A673 (cell line): ENCODE measurements at regions not wholly inside any gene's neighbourhood (a gene's known extent, or its start where the extent isn't known, plus 50 kb on each side); places are given as distances from the start of the nearest gene placed in this dataset.

Experiments used
- BruUV-seq: library from RNA; stranded (reverse); fragments of 400-500 nt; replicated peaks from 2 replicates; lab custom pipeline; 2021; lab: Mats Ljungman, UMichigan
- CTCF ChIA-PET: fragments of 300-600 bp; sonication (Branson Sonifier 250); formaldehyde crosslinking; loops from one replicate; lab custom pipeline; 2022; ENCODE audit warnings: antibody characterized with exemption; lab: Charles Lee
- POLR2A ChIA-PET: fragments of 300-600 bp; sonication (Branson Sonifier 250); formaldehyde crosslinking; loops from one replicate; lab custom pipeline; 2022; ENCODE audit warnings: antibody characterized with exemption; ENCODE audit not compliant: low non-redundant PET; lab: Charles Lee
- DNase-seq: peaks from one replicate; pipeline ENCODE4 v3.0.0-alpha.2; 2015; ENCODE audit warnings: low spot score
- H3K27ac ChIP-seq: fragments of 200-600 bp; sonication (generic); 2 replicates; pipeline ENCODE4 v1.5.1; 2016; ENCODE audit warnings: mixed run types, low read depth, mild to moderate bottlenecking, mixed read lengths, antibody characterized with exemption, low read length; ENCODE audit not compliant: poor library complexity, severe bottlenecking
- H3K27me3 ChIP-seq: fragments of 200-600 bp; sonication (generic); replicated peaks from 2 replicates; pipeline ENCODE4 v1.6.1; 2017; ENCODE audit warnings: mixed run types, low read depth, mild to moderate bottlenecking, mixed read lengths, antibody characterized with exemption, low read length; ENCODE audit not compliant: insufficient read depth, poor library complexity
- H3K36me3 ChIP-seq: fragments of 200-600 bp; sonication (generic); 2 replicates; pipeline ENCODE4 v1.6.1; 2016; ENCODE audit warnings: mixed run types, mild to moderate bottlenecking, mixed read lengths, antibody characterized with exemption, low read length; ENCODE audit not compliant: insufficient read depth, poor library complexity, severe bottlenecking
- H3K4me1 ChIP-seq: fragments of 200-600 bp; sonication (generic); 2 replicates; pipeline ENCODE4 v1.6.1; 2017; ENCODE audit warnings: mixed run types, mild to moderate bottlenecking, mixed read lengths, antibody characterized with exemption, low read length; ENCODE audit not compliant: insufficient read depth, poor library complexity, severe bottlenecking
- H3K4me3 ChIP-seq: fragments of 200-600 bp; sonication (generic); 2 replicates; pipeline ENCODE4 v1.5.1; 2016; ENCODE audit warnings: low read depth, mixed run types, mild to moderate bottlenecking, mixed read lengths, low read length; ENCODE audit not compliant: poor library complexity, severe bottlenecking
- H3K9me3 ChIP-seq: fragments of 200-600 bp; sonication (generic); 2 replicates; pipeline ENCODE4 v1.6.1; 2016; ENCODE audit warnings: mixed run types, low read depth, mild to moderate bottlenecking, mixed read lengths, antibody characterized with exemption, low read length; ENCODE audit not compliant: poor library complexity, severe bottlenecking
- EZH2 ChIP-seq: fragments of 200-600 bp; sonication (generic); IDR thresholded peaks from 2 replicates; pipeline ENCODE4 v1.6.1; 2017; ENCODE audit warnings: borderline replicate concordance, low read depth, mild to moderate bottlenecking, mixed read lengths, antibody characterized with exemption, low read length; ENCODE audit not compliant: poor library complexity, severe bottlenecking
- intact Hi-C: fragments of 100-400 bp; cut with micrococcal nuclease; formaldehyde crosslinking; loops from one replicate; pipeline ENCODE4 v1.10.0; 2022; ENCODE audit not compliant: unreplicated experiment
- TF ChIP-seq, protein P1 (sequence below): fragments of 300-800, 200-600 bp; sonication (generic); conservative IDR thresholded peaks from 2 replicates; pipeline ENCODE4 v1.5.1; 2017; ENCODE audit warnings: low read depth, mild to moderate bottlenecking, antibody characterized with exemption, low read length, moderate library complexity, mixed read lengths

GRCh38 chr1:37102656-37103382 lies 68.5 kb upstream of the GRIK3 start:
- no peaks in the 10 kb centered on the region for H3K9me3 ChIP-seq
- H3K4me3 ChIP-seq, result no peak overlapping the region
- TF ChIP-seq, protein P1, sequence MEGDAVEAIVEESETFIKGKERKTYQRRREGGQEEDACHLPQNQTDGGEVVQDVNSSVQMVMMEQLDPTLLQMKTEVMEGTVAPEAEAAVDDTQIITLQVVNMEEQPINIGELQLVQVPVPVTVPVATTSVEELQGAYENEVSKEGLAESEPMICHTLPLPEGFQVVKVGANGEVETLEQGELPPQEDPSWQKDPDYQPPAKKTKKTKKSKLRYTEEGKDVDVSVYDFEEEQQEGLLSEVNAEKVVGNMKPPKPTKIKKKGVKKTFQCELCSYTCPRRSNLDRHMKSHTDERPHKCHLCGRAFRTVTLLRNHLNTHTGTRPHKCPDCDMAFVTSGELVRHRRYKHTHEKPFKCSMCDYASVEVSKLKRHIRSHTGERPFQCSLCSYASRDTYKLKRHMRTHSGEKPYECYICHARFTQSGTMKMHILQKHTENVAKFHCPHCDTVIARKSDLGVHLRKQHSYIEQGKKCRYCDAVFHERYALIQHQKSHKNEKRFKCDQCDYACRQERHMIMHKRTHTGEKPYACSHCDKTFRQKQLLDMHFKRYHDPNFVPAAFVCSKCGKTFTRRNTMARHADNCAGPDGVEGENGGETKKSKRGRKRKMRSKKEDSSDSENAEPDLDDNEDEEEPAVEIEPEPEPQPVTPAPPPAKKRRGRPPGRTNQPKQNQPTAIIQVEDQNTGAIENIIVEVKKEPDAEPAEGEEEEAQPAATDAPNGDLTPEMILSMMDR, result no peak
- TF ChIP-seq EZH2, result no peak
- H3K4me1 ChIP-seq, result no peaks in the 10 kb centered on the region
- BruUV-seq, result no TSS peak
- ChIA-PET POLR2A (no interaction called here), CTCF (no interaction called here)
- no peak overlapping the region for H3K27ac ChIP-seq
- H3K36me3 ChIP-seq, result no peaks in the 10 kb centered on the region
- H3K27me3 ChIP-seq, result peaks cover 7% of the 10 kb centered on the region
- no peak for DNase-seq
- intact Hi-C loops, result no loop called here

GRCh38 chr1:37105911-37106310 lies 71.6 kb upstream of the GRIK3 start:
- no peak for TF ChIP-seq EZH2
- TF ChIP-seq, protein P1, result no peak
- no peak for DNase-seq
- Histone ChIP-seq H3K27me3 (no peaks in the 10 kb centered on the region), H3K36me3 (no peaks in the 10 kb centered on the region), H3K4me3 (no peak overlapping the region), H3K27ac (no peak overlapping the region), H3K4me1 (no peaks in the 10 kb centered on the region), H3K9me3 (no peaks in the 10 kb centered on the region)
- intact Hi-C loops, result no loop called here
- CTCF ChIA-PET, result no interaction called here
- BruUV-seq, result no TSS peak
- POLR2A ChIA-PET, result no interaction called here

GRCh38 chr1:37107153-37107907 lies 73.0 kb upstream of the GRIK3 start:
- Histone ChIP-seq H3K27me3 (peaks cover 2% of the 10 kb centered on the region), H3K9me3 (no peaks in the 10 kb centered on the region), H3K4me3 (no peak overlapping the region), H3K36me3 (no peaks in the 10 kb centered on the region), H3K4me1 (no peaks in the 10 kb centered on the region), H3K27ac (no peak overlapping the region)
- no peak for DNase-seq
- ChIA-PET CTCF (no interaction called here), POLR2A (no interaction called here)
- intact Hi-C loops, result no loop called here
- no TSS peak for BruUV-seq
- no peak for TF ChIP-seq EZH2
- TF ChIP-seq, protein P1, result no peak
